Lung microvascular endothelial cell (primary cell): ENCODE measurements at regions not wholly inside any gene's neighbourhood (a gene's known extent, or its start where the extent isn't known, plus 50 kb on each side); places are given as distances from the start of the nearest gene placed in this dataset.

Experiments
- DNase-seq, 2 donors: peaks; one replicate each; pipeline versions ENCODE4 v3.0.0 to v3.0.0-alpha.2; 2010; ENCODE audit warnings: low read depth in 2 of 2

DNA sequence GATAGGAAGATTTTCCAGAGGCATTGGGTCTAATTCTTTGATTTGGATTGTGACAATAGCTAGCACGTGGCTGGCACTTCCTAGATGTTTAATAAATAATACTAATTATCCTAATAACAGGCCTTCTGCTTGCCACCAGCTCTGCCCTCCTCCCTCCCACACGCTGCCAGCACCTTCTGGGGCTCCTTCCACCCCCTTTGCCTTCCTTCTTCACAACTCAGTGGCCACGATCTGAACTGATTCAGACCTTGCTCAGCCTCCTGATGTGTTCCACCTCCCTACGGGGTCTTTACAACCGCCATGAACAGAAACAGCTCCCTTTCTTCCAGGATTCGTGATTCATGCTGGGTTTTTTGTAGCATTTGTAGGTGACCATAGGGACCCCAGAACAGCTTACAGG, 310.3 kb upstream of the HS6ST1 start:
- DNase-seq = no peak

DNA sequence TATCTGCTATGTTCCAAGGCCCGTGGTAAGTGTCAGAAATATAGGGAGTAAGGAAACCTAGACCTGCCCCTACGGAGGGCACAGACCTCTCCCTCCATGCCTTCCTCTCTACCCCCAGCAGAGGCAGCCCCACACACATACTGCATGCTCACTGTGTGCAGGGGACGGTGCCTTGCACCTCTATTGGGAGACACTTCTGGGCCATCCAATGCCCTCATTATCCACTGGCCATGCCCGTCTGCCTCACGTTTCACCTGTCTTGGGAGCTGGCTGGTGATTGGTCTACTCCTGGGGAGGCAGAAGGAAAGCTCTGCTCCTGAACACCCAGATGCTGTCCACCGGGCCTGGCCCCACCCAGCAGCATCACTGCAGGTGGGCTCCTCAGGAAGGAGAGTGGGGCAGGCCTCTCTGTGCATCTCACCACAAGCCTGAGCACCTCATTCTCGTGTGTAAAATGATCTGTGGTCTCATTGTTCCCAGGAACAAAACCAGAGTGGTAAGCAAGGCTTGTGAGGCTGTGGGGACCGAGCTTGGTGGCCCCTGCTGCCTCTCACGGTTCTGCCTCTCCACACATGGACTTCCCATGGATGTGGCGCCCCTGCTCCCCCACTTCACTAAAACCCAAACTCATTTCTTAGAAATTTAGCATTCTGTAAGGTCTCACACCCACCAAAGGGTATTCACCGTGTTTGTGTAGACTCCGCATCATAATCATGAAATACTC, 312.5 kb upstream of the HS6ST1 start:
- no peak for DNase-seq

DNA sequence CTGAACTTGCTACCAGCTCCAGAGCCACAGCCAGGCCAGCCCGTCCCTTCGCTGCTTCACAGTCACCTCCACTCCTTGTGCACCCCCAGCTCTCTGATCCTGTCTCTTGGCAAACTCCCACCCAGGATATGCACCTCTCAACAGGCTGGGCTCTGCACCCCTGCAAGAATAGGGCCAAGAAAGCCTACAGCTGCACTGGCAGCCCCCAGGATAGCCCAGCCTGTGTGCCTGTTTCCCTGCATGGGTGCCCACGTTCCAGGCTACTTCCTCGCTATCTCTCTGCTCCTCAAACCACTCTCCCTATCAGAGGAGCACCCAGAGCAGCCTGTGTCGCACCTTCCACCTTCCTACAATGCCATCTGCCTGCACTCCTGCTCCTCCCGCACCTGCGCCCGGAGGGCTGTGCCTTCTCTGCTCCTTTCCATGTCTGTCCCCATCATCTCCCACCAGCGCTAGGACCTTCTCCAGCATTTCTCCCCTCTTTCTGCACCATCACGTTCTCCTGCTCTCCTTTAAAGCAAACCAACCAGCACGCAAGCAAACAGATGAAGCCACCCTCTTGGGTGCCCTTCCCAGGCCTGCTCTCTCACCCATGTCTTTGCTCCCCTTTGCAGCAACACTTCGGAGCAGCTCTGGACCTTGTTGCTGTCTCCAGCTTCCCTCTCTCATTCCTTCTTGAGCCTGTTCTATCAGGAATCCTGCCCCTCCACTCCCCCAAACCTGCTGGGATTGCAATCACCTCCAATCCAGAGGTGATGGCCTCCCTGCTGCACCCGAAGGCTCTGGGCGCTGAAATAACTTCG, 313.2 kb upstream of the HS6ST1 start:
- DNase-seq = no peak

DNA sequence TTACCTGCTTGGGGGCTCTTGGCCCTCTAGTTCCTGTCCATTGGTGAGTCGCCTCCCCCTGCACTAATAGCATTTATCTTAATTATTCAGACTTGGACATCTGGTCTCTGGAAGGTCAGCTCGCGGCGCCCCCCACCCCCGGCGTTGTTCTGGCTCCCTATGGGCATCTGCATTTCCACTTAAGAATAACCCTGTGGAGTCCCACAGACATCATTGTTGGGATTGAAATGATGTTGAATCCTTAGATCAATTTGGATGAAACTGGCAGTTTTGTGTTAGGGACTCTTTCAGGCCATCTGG, 313.8 kb upstream of the HS6ST1 start:
- no peak for DNase-seq

DNA sequence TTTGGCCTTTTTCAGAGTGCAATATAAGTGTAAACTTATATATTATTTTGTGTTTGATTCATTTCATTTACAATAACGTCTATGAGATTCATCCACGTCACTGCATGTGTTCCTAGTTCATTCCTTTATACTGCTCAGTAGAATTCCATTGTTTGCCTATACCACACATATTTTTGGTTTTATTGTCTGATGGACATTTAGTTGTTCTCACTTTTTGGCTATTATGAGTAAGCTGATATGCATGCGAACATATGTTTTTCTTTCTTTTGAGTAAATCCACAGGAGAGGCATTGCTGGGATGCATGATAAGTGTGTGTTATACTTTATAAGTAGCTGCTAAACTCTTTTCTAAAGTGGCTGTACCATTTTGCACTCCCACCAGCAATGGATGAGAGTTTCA, 314.8 kb upstream of the HS6ST1 start:
- no peak for DNase-seq

DNA sequence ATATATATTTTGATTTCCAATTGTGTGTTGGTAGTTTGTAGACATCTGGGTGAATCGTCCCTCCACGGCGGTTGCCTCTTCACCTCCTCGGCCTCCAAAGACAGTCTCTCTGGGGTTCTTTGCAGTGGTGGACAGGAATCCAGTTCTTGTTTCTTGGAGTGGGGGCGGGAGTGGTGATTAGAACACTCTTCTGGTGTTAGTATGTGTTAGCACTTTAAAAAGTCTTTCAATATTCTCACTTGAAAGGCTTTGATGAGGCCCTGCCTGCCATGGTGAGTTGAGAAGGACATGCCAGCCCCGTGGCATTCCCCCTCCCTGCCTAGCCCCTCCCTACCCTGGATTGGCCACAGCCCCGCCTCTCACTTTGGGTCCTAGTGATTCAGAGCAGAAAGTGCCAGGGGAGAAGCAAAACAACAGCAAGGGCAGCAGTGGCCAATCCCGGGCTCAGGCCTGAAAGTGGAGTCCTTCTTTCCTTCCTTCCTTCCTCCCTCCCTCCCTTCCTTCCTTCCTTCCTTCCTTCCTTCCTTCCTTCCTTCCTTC, 316.8 kb upstream of the HS6ST1 start:
- DNase-seq = no peak

DNA sequence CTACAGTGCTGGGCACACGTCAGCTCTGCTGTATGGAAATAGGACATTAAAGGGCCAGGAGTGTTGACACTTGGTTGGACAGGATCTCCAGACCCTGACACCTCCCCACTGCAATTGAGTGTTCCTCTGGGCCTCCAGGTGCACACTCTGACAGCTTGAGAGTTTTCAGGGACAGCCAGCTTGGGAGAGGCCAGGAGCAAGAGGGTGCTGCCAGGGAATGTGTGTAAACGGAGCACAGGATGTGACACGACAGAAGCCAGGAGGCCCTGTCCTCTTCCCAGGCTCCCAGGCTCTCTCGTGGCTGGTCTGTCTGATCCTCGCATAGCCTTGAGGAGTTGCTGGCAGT, 318.1 kb upstream of the HS6ST1 start:
- DNase-seq = no peak

DNA sequence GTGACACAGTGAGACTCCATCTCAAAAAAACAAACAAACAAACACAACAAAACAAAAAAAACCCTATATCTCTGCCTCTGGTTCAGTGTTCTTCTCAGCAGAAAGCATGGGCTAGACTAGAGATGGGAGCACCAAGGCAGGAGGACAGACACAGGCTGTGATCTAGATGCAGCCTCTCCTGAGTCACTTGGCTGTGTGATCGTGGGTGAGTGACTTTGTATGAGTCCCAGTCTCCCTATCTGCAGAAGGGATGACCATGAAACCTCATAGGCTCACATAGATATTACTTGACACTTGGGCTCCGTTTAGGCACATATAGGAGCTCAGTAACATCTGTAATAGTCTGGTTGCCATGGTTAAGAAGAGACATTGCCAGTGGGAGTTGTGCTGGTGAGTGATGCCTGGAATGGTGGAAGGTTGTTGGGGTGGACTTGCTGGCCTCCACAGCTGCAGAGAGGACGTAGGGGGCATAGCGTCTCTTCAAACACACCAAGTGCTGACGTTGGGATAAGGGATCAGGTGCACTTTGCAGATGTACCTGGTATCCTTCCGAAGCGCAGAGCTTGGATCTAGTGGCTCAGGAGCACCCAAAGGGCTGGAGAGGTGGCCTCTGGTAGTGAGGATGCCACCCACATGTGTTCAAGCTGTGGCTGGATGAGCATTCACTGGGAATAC, 318.9 kb upstream of the HS6ST1 start:
- DNase-seq = no peak

DNA sequence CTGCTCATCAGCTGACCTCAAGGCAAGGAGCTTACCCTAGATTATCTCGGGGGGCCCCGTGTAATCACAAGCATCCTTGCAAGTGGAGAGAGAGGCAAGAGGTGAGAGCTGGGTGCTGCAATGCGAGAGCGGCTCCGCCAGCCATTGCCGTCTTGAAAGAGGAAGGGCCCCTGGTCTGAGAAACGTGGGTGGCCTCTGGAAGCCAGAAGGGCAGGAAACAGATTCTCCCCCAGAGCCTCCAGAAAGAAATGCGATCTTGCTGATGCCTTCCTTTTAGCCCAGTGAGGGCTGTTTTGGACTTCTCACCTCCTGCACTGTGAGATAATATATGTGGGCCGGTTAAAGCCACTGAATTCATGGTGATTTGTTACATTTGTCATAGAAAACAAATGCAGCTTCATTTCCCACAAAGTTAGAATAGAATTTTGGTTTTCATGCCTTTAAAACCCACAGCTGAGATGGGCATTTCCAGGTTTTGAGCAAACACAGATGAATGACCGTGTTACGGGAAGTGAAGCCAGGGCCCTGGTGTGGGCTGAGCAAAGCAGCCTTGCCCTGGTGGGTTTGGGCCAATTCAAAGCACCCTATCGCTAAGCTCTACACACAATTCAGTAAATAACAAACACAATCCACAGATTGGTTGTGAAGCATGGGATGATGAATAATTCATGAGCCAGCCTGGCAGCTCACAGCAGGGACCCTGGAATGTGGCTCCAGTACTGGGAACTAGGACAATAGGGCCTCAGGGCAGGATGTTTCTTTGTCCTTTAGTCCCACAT, 319.9 kb upstream of the HS6ST1 start:
- no peak for DNase-seq

DNA sequence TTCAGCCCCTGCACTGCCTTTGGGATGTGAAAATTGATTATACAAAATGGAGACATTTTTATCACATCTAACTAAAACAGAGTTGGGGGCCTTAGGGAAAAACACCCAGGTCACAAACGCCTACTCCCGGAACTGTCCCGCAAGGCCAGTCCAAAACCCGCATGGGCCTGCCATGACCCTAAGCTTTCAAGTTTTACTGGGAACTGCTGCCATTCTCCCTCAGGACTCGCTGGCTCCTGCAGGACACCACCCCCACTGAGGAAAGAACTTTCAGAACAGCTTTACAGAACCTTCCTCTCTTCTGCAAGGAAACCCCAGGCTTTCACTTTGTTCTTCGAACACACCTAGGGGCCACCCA, 320.4 kb upstream of the HS6ST1 start:
- no peak for DNase-seq

DNA sequence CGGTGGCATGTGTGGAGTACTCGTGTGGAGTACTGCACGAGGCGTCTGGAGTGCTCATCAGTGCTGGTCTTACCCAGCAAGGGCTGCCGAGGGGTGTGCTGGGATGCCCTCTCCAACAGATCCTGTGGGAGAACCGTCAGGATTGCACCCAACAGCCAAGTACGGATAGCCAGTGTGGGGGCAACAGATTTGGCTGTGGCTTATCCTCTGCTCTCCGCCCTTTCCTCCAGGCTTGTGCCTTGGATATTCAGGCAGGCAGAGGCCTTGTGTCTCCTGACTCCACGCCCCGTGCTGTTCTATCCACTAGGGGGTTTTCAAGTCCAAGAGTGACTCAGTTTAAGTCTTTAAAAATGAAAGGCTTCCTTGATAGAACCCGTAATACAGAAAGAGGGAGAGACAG, 321.0 kb upstream of the HS6ST1 start:
- no peak for DNase-seq

DNA sequence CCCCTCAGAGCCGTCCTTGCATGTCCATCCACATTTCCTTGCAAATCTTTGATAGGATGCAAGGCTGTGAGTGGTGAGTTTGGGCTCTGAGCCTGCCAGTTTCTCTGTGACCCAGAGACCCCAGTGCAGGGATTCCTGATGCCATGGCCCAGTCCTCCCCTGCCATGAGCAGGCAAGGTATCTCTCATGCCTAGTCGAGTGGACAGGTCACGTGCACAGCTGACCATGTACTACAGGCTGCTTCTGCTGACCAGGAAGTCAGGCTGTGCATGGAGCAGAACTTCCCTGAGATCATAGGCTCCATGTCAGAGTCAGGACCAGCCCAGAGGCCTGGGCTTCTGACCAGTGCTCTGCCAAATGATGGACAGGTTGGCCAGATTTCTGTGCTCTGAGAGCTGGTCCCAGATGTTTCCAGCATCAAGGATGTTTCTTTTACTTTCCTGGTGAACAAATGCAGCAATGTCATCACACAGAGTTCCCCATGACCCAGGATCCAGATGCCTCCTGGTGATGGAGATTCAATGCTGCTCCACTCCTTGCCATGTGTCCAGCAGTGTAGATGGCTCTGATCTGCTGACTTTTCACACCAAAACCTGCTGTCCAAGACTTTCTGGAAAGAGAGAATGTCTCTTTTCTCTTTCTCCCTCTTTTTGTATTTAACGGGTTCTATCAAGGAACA, 321.6 kb upstream of the HS6ST1 start:
- no peak for DNase-seq

DNA sequence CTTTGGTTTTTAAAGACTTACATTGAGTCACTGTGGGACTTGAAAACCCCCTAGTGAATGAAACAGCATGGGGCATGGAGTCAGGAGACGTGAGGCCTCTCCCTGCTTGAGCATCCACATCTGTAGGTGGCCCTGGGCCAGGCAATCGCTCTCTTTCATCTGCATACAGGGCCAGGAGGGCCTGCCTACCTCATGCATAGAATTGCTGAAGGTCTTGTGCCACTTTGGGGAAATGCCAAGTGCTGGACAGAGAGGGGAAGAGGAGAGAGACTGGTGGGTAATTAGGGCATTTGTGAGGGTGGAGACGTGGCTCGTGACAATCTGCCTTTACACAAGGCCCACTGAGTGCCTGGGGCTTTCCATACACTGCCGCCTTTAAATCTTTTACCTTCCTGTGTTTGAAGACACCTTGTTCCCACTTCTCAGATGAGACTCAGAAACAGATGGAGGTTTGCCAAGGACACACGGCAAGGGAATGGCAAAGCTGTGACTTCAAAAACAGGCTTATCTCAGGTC, 322.2 kb upstream of the HS6ST1 start:
- DNase-seq = no peak

DNA sequence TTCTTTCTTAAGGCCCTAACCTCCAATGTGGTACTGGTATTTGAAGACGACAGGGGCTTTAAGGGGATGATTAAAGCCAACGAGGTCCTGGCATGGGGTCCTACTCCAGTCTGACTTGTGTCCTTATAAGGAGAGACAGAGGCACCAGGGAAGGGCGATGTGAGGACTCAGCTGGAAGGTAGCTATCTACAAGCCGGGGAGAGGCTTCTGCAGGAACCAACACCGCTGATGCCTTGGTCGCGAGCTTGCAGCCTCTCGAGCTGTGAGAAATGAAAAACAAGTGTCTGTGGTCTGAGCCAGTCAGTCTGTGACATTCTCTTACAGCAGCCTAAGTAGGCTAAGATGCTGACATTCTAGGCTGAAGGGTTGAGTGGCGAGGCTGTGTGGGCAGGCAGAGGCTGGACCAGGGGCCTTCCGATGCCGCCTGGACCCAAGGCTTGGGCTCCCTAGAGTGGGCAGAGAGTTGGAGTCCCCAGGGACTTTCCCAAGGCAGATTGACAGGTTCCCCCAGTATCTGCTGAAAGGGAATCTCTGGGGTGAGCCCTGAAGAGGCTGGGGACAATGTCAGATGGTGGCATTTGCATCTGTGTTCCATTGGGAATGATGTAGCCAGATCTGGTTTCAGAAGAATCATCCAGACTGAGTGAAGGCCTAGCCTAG, 322.9 kb upstream of the HS6ST1 start:
- no peak for DNase-seq

DNA sequence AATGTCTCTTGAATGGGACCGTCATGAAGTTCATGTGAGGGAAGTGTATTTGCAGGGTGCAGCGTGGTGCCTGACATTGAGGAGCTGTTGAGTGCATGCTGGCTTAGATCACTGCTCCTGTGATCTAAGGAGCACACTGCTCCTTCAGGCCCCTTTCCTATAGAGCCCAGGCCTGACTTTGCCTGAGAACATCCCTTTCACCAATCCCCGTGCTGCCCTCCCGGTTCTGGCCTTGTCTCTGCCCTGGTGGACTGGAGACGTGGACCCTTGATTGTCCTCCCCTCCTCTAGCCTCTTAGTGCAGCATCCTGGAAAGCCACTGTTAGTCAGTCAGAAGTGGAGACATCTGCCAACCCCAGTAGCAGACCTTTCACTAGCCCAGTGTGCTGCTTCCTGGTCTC, 323.6 kb upstream of the HS6ST1 start:
- no peak for DNase-seq

DNA sequence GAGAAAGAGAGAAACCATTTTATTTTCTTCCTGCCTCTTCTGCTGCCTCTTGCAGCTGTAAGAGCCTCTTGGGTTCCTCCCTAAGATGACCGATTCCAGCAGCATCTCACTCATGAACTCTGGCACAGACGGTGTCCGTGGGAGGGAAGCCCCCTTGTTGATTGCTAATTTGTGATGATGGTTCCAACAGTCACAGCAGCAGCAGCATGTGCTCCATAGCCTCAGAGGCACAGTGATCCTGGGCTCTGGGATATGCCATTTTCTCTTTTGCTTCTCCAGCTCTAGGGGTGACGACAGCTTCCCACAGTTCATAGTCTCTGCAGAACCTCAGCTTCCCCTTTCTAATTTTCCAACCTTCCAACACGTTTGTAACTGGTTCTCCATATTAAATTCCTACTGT, 324.2 kb upstream of the HS6ST1 start:
- DNase-seq = no peak

DNA sequence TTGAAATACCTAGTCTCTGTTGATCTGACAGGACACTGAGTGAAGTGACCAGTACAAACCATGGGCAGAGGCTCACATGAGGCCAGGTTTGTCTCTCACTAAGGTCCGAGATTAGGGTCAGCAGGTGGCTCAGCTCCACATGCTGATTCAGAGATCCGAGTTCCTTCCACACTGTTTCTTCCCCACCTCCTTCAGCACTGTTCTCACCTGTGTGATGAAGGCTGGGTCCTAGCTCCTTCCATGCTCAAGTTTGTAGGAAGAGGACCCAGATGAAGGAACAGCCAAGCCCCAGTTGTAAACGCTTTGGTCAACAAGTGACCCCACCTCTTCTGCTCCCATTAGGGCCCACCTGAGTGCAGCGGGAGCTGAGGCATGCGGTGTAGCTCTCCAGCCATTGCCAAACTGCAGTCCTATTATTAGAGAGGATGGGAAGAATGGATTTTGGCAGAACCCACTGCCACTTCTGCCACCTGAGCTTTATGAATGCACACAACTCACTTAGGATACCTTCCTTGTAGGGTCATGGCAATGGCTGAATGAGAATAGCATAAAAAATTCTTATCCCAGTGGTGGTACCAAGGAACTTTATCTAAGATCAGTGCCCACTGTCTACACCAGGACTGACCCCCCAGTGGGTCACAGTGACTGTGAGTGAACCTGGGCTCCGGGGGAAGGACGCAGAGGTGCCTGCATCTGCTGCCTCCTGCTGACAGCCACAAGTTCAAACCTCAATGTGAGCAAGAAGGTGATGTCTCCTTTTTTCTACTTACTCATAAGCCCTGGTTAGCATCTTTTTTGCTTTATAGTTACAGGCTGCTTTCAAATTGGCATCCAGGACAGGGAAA, 324.8 kb upstream of the HS6ST1 start:
- DNase-seq = no peak

DNA sequence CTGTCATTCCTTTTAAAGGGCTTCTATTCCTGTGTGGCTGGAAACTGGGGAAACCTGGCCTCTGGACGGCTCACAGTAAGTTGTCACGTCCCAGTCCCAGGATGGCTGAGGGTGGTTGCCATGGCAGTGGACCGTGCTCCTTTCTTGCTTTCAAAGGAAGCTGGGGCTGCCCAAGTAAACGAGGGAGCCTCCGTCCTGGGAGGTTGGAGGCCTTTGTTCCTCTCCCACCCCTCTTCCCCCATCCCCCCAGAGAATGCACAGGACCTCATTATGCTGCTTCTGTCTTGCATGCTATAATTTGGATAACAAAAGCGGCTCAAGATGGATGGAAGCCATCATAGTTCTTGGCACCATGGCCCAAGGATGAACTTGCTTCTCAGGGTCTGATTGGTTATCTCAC, 325.5 kb upstream of the HS6ST1 start:
- DNase-seq = no peak

DNA sequence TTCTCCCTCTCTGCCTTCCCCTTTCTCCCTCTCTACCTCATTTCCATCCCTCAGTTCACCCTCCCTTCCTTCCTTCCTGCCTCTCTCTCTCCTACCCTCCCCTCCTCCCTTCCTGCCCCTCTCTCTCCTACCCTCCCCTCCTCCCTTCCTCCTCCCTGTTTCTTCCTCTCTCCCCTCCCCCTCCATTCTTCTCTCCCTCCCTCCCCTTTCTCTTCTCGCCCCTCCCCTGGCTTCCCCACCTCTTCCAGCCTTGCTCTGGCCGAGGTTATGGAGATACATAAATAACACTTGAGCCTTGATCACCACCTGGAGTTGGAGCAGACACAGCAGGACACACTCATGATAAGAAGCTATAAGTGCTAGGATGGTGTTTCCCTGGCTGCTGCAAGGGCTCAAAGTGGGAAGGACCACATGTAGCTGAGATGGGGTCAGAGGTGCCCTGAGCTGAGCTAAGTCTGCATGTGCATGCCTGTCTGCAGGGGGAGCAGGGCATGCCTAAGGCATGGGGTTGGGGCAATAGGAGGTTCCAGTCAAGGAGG, 326.1 kb upstream of the HS6ST1 start:
- no peak for DNase-seq

DNA sequence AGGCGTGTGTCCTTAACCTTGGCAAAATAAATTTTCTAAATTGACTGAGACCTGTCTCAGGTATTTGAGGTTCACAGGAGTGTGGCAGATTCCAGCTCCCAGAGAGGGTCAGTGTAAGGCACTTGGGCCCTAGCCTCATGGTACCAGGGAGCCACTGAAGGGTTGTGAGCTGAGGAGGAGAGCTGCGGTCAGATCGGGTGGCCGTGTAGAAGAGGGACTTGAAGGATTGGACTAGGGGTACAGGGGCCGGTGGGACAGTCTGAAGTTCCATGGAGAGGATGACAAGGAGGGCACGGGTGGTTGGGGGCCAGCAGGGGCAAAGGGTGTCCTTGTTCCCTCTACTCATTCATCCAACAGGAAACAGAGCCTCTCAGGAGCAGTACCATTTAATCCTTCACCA, 327.0 kb upstream of the HS6ST1 start:
- DNase-seq = no peak
